HG03175 (cell line): ENCODE measurements at regions not wholly inside any gene's neighbourhood (a gene's known extent, or its start where the extent isn't known, plus 50 kb on each side); places are given as distances from the start of the nearest gene placed in this dataset.
"Not testable (repeated sequence)": the region's sequence is repeated elsewhere in the genome, so short reads cannot be mapped to it uniquely, and the experiment has no call there.

Source experiments
- ATAC-seq: cut with Tn5 transposase; IDR thresholded peaks from one replicate; pipeline ENCODE4 v1.9.1; 2021; ENCODE audit warnings: mild to moderate bottlenecking, moderate library complexity; ENCODE audit not compliant: unreplicated experiment

DNA sequence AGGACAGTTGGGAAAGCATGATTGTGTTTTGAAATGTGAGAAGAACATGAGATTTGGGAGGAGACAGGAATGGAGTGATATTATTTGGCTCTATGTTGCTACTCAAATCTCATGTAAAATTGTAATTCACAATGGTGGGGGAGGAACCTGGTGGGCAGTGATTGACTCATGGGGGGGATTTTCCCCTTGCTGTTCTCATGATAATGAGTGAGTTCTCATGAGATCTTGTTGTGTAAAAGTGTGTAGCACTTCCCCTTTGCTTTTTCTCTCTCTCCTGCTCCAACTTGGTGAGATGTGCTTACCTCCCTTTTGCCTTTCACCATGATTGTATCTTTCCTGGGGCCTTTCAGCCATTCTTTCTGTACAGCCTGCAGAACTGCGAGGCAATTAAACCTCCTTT is 1261.0 kb upstream of the ATXN8OS start:
- ATAC-seq = no peak

DNA sequence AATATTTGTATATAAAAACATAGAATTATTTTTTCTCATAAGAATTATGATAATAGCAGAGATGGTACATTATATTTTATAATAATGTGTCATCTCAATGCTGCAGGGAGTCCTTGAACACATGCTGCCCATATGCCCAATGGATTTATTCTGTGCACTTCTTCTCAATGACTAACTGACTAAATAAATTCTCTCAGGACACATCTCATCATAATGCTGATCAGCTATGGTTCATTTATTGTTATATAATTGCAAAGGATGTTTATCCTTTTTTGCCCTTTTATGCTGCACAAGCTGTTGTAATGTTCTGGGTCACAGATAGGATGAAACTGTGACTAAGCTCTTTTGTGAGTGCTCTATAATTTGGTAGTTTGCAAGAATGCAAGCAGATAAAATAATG is 1273.3 kb upstream of the ATXN8OS start:
- no peak for ATAC-seq

DNA sequence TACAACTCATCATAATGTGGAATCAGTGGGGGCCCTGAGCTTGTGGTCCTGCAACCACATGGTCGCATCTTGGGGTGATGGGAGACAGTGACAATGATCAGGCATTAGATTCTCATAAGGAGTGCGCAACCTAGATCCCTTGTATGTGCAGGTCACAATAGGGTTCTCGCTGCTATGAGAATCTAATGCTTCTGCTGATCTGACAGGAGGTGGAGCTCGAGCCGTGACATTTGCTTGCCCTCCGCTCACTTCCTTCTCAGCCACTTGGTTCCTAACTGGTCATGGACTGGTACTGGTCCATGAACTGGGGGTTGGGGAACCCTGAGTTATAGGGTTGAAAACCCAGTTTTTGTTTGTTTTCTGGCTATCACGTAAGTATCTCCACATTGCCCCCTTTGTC is 1290.9 kb upstream of the ATXN8OS start:
- ATAC-seq = no peak

DNA sequence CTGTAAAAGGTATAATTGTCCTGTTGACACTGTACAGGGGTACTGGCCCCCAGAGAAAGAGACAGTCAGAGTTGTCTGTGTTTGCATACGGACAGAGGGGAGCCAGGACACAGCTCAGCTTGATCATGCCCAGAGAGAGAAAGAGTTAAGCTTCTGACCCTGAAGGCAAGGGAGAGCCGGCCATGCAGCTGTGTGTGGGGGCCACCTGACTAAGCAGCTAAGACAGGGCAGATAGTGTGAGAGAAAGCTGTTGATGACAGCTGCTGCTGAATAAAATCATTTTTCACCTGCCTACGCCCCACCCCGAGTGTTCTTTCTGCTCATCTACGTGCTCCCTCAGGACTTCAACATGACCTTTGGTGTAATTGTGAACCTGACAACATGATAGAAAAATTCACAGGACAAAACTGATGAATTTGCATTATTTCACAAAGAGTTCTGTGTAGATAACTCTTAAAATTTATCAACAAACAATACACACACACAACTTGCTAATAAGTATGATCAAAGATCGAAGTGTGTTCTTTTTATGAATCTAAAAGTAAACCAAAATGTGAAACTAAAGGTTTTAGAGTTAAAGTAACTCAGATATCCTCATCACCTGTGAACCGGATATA is 1294.3 kb upstream of the ATXN8OS start:
- no peak for ATAC-seq

DNA sequence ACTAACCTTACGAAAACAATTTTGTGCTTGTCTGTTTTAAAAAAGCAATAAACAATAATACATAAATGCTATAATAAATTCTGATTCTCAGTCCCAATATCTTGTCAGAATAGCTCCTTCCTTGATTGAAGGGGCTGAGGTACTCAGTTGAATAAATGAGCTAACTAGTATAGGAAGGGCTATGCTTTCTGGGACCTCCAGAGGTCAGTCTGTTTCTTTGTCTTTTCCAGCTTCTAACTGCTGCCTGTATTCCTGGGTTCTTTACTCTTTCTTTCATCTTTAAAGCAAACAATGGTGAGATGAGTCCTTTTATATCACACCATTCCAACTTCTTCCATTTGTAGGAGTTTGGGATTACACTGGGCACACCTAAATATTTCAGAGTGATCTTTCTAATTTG is 1297.0 kb upstream of the ATXN8OS start:
- no peak for ATAC-seq

DNA sequence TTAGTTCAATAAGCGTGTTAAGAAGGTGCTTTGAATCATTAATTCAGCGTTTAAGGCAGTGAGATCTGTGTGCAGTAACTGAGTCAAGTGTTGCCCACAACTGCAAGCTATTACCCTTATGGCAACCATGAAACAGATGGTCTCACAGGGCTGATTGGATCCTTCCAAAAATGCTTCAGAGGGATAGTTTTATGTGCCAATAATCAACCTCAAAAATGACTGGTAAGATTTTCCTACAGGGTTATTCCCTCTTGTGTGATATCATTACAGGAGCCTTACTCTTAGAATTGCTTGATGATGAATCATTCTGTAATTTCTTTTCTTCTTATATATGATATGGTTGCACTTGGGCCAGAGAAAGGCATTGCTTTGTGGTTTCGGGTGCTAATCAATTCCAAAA is 1299.2 kb upstream of the ATXN8OS start:
- no peak for ATAC-seq

DNA sequence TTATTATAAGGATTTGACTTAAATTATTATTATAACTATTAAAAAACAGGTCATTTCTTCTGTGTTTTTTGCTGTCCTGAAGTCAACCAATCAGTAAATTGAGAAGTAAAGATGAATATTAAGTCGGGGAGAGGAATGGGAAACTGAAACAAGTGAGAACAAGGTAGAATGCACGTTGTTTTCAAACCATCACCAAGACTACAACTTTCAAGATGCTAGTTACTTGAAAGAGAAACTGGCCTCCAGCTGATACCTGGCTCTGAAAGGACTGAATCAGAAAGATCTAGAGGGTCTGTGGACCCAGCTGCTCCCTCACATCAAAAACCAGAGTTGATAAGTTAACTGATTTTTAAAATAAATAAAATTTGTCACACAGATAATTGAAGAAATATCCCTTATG is 1301.5 kb upstream of the ATXN8OS start:
- no peak for ATAC-seq

DNA sequence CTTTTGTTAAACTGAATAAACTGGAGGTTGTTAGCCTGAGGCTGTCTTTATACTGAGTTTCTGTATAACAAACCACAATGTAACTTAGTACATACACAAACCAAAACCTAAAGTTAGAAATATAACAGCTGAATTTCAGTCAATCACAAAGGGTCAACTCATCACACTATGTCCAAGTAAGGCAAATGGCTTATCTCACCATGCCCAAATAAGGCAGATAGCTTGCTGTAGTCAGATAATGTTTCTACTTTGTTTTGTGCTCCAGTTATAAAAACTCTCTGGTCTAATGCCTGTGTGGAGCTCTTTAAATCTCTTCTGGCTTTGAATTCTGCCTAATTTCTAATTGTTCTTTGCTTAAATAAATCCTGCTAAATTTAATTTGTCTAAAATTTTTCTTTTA is 1323.4 kb upstream of the ATXN8OS start:
- no peak for ATAC-seq

DNA sequence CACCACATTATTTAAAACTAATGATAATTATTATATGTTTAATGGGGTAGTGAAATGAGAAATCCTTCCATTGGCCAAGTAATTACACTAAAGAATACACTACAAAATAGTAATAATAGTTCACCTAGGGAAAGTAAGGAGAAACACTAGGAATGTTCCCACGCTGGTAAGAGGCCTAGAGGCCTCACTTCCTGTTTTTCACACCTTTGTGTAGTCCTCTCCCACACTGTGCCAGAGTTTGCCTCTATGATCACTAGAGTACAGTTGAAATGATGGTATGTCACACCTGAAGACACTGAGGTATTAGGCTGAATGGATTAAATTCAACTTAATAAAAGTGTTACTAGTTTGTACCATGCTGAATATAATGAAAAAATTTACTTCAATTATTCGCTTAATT is 1348.0 kb upstream of the ATXN8OS start:
- no peak for ATAC-seq

DNA sequence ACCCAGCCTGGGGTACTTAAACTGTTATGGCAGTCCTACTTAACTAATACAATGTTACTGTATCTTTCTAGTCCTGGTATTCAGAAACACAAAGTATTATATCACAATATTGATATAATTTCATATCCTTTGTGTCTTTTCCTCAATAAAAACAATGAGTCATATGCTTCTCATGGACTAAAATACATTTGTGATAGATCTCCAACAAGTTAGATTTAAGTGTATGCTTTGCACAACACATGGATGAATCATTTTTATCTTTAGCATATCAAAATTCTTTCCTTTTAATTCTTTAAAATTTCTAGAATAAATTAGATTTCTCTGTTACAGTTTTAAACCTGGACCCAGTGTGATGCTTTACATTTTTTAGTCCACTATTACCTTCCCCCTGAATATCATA is 1357.8 kb upstream of the ATXN8OS start:
- ATAC-seq = no peak

DNA sequence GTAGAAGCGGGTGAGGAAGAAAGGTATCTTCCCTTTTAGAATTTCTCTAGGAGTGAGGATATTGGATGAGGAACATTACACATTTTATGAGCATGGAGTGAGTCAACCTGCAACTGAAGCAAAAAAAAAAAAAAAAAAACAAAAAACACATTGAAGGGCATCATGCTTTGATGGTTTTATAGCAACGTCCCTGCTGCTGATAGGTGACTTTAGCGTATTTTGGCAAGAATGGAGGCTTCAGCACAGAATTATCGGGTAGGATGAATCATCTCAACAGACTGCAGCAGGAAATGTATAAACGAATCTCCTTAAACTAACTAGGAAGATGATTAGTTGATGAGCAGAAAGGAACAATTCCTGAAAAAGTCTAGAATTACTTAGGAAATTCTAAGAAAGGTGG is 1359.6 kb upstream of the ATXN8OS start:
- no peak for ATAC-seq

DNA sequence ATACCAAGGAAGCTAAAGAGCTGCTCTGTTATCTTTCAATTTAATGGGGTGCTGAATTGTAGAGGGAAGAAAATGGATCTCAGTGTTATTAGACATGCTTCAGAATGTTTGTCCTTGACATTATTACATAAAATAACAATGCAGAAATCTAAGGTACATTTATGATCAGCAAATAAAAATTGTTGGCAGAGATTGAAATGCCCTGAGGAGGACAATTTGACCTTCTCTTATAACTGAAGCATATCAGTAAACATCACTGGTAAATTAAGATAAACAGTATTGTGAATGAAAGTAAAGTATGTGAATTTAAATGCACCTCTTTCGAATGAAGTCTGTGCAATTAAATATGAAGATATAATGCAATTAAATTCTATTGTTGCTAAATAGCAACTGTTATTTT is 1362.1 kb upstream of the ATXN8OS start:
- no peak for ATAC-seq

DNA sequence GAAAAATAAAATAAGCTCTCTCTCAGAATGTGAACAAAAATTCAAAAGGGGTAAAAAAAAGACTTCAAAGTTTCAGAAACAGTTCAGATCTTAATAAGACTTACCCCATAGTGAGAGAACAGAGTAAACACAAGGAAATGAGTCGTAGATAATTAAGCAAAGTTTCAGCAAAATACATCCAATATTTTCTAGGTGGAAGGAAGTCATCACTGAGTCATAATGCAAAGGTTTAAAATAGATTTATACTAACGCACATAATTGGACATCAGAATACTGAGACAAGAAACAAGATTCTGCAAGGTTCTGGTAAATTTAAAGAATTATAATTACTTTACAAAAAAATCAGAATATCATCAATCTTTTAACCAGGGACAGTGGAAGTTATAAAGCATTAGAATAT is 1370.7 kb upstream of the ATXN8OS start:
- no peak for ATAC-seq

DNA sequence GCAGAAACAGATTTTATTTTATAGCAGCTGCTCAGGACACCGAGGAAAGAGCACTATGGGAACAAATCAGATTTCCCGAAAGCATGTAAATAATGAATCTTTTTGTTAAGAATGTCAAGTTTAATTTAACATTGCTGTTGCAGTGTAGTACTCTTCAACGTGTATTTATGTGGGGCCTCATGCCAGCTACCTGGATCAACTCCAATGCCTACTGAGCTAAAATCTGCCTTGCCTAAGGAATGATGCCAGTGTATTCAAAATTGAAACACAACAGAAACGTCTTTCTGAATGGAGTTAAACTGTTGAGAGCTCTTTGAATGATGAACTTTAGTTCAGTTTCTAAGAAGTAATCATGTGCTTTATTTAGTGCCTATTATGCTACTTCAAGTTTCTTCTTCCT is 1379.8 kb upstream of the ATXN8OS start:
- no peak for ATAC-seq

DNA sequence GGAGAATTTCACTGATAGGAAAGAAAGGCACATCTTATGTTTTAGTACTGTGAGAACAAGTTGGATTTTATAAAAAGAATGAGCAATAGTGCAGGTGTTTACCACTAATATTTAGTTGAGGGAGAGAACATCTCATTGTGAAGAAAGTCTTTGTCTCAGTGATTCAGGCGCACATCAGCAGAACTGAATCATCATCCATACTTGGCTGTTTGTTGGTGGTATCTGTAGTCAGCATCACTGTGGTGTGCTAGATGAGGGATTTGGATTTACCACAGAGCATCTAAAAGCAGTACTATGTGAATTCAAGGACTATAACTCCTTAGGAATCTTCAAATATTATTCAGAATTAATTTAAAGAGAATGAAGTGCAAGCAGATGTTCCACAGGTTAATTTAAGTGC is 1380.5 kb upstream of the ATXN8OS start:
- ATAC-seq = no peak

DNA sequence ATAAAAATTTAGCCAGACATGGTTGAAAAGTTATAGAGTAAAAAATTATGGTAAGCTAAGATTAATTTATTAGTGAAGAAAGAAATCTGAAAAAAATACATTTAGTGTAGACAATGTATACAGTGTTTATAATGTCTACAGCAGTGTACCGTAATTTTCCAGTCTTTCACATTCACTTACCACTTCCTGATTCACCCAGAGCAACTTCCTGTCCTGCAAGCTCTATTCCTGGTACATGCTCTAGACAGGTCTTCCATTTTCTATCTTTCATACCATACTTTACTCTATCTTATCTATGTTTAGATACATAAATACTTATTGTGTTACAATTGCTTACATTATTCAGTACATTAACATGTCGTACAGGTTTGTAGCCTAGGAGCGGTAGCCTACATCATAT is 1387.8 kb upstream of the ATXN8OS start:
- ATAC-seq = no peak

DNA sequence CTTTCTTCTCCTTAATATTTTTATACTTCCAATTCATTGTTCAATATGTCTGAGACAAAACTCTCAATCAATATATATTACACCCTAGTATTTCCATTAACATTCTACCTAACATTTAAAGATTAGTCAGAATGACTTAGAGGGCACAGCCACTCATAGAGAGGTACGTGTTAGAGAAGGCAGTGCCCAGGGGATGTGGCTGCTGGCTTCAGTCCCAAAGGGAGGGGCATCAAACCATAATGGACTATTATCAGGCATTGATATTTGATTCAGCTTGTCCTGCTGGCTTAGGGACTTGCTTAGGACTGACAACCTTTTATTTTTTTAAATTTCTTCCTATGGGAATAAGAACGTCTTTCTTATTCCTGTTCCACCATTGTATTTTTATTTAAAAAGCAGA is 1392.0 kb upstream of the ATXN8OS start:
- ATAC-seq = no peak

DNA sequence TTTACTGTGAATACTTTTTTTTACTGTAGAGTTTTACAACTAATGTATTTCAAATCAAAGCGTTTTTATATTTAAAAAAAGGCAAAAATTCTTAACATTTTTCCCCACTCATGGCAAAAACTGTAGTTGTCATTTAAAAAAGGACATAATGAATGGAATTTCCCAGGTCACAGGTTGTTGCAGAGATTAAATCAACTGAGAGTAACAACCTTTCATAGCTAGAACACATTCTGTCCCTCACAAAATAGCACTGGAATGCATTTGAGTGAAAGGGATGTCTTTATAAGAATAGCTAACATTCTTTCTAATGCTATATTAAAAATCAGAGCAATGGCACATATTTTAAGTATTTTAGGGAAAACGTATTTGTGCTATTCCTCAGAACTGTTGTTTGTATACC is 1393.3 kb upstream of the ATXN8OS start:
- no peak for ATAC-seq

DNA sequence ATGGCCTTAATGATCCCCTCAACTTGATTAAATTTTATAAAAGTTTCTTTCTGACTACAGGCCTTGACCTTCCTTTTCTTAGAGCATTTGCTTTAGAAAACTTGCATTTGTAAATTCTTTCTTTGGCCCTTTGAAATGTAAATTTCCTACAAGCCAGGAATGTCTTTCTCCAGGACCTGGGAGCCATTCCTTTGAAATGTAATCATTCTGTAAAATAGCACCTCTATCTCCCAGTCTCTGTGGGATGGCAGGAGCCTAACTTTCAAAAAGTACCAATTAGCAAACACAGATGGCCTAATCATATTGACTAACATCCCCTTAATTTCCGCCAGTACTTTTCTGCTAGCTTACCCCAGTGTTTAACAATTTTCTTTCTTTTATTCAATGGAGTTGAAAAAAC is 1394.2 kb upstream of the ATXN8OS start:
- ATAC-seq = no peak

DNA sequence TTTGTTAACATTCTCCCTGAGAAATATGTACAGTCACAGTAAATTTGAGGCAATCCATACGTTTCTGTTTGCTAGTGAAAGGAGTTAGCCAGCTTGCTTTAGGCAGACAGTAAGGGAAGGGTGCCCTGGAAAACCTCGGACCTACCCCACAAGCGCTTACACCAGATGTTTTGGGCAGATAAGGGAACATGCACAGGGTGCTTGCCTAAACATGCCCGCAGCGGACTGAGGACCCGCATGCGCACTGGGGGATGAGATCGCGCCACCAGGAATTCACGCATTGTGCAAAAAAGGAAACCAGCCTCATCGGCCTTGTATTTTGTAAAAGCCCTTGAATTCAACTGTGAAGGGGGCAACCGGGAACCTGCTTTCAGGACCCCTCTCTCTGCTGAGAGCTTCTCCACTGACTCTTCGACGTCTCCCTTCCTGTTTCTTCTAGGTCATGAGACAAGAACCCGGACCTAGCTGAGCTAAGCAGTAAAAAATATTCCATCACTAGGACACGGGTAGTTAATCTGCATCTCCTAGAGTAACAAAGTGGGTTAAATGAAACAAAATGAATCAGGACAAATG is 1399.2 kb upstream of the ATXN8OS start:
- ATAC-seq = no peak

DNA sequence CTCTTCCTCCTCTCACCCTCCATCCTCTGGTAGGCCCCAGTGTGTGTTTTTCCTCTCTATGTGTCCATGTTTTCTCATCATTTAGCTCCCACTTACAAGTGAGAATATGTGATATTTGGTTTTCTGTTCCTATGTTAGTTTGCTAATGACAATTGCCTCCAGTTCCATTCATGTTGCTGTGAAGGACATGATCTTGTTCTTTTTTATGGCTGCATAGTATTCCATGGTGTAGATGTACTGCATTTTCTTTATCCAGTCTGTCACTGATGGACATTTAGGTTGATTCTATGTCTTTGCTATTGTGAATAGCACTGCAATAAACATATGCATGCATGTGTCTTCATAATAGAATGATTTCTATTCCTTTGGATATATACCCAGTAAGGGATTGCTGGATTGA is 1401.6 kb upstream of the ATXN8OS start:
- ATAC-seq = not testable (repeated sequence)

DNA sequence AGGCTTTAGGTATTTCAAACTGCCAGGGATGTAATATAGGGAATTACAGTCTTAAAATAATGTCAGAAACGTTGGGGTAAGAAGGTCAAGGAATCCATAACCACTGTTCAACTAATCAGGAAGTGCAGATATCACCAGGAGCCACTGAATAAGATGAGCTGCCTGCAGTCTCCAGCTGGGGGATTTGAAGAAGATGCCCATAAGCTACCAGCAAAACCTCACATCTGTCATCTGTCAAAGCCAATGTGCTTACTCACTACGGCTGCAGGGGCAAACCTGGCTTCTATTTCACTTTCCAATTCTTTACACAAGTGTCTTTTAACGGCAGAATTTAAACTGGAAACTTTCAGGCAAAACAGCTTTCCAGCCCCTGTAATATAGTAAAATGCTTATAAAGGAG is 1410.1 kb upstream of the ATXN8OS start:
- no peak for ATAC-seq

DNA sequence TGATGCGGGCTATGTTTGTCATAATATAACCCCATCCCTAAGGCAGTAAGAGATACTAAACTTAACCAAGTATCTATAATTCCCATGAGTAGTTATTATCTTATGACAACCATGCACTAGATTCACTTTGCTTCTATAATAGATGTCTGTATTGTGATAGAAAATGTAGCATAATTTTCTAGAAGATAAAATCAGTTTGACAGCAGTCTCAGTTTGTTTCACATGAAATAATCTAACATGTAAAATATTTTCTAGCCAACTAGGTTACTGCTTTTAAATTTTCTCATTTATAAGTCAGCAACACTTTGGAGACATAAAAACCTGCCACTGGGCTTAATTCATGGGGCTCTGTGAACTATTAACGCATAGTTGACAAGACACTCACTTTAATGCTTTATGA is 1410.7 kb upstream of the ATXN8OS start:
- ATAC-seq = no peak
